SK-N-MC (cell line): ENCODE measurements at regions not wholly inside any gene's neighbourhood (a gene's known extent, or its start where the extent isn't known, plus 50 kb on each side); places are given as distances from the start of the nearest gene placed in this dataset.

Experiments used
- EZH2 ChIP-seq: fragments of 200-600 bp; sonication (generic); IDR thresholded peaks from one replicate; pipeline ENCODE4 v1.6.1; 2017; ENCODE audit warnings: antibody characterized with exemption
- POLR2AphosphoS5 ChIP-seq: IDR thresholded peaks from 2 replicates; pipeline ENCODE4 v1.6.1; 2012; ENCODE audit warnings: mild to moderate bottlenecking, low read depth, low read length, borderline replicate concordance

DNA sequence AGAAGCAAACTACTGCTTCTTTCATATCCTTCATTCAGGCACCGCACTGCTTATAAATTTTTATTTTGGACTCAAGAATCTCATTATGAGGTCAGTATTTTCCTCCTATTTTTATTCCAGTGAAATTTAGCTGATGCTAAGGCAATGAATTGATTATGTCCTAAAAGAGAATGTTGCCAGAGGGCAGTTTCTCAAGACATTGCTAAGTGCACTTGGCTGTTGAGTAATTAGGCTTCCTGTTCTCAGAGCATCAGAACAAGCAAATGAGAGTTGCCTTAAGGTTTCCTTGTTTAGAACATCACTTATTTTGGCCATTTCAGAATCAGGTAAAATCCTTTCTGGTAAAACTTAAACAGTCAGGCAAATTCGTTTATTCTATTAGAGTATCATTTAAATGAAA, 548.6 kb upstream of the ZEB2 start:
- TF ChIP-seq POLR2AphosphoS5 (no peak), EZH2 (no peak)
